ENCODE measurements at regions not wholly inside any gene's neighbourhood (a gene's known extent, or its start where the extent isn't known, plus 50 kb on each side); places are given as distances from the start of the nearest gene placed in this dataset.

- no peak for DNase-seq
Measured at GRCh38 chr2:778731-779350, 101.6 kb upstream of the TMEM18 start.

GRCh38 chr2:777546-777945, 100.3 kb upstream of the TMEM18 start:
- DNase-seq = no peak

- no peak for DNase-seq
Measured at GRCh38 chr2:777051-777450, 99.8 kb upstream of the TMEM18 start.

- peak; percentile 61 for DNase-seq
Measured at GRCh38 chr2:776487-776886, 99.3 kb upstream of the TMEM18 start.

GRCh38 chr2:776038-776437, 98.8 kb upstream of the TMEM18 start:
- DNase-seq = no peak

GRCh38 chr2:774436-774835, 97.2 kb upstream of the TMEM18 start:
- DNase-seq = no peak

GRCh38 chr2:773256-774160, 96.3 kb upstream of the TMEM18 start:
- DNase-seq = no peak

GRCh38 chr2:771538-771937, 94.3 kb upstream of the TMEM18 start:
- no peak for DNase-seq

- DNase-seq = no peak
Measured at GRCh38 chr2:770776-771175, 93.6 kb upstream of the TMEM18 start.

GRCh38 chr2:769771-770170, 92.6 kb upstream of the TMEM18 start:
- no peak for DNase-seq

GRCh38 chr2:768451-768850, 91.2 kb upstream of the TMEM18 start:
- DNase-seq = no peak

- no peak for DNase-seq
Measured at GRCh38 chr2:767944-768343, 90.7 kb upstream of the TMEM18 start.

GRCh38 chr2:767440-767839, 90.2 kb upstream of the TMEM18 start:
- DNase-seq = no peak

GRCh38 chr2:766255-766654, 89.0 kb upstream of the TMEM18 start:
- DNase-seq = no peak

- DNase-seq = no peak
Measured at GRCh38 chr2:765369-765768, 88.2 kb upstream of the TMEM18 start.

GRCh38 chr2:763766-764525, 86.7 kb upstream of the TMEM18 start:
- DNase-seq = no peak

GRCh38 chr2:762646-763045, 85.4 kb upstream of the TMEM18 start:
- DNase-seq = no peak

GRCh38 chr2:761384-761783, 84.2 kb upstream of the TMEM18 start:
- DNase-seq = no peak

- no peak for DNase-seq
Measured at GRCh38 chr2:760001-760400, 82.8 kb upstream of the TMEM18 start.

- DNase-seq = no peak
Measured at GRCh38 chr2:758073-758820, 81.0 kb upstream of the TMEM18 start.

- DNase-seq = no peak
Measured at GRCh38 chr2:753123-753522, 75.9 kb upstream of the TMEM18 start.

GRCh38 chr2:751474-751873, 74.3 kb upstream of the TMEM18 start:
- DNase-seq = no peak

- no peak for DNase-seq
Measured at GRCh38 chr2:750628-751027, 73.4 kb upstream of the TMEM18 start.

Data from DMS53 (cell line).